22Rv1 (cell line): ENCODE measurements at regions not wholly inside any gene's neighbourhood (a gene's known extent, or its start where the extent isn't known, plus 50 kb on each side); places are given as distances from the start of the nearest gene placed in this dataset.

ENCODE experiments used
- CTCF ChIP-seq: fragments of 450-650 bp; IDR thresholded peaks from 2 replicates; pipeline ENCODE4 v1.5.1; 2017; ENCODE audit warnings: mild to moderate bottlenecking
- ZFX ChIP-seq: fragments of 450-650 bp; IDR thresholded peaks from 2 replicates; pipeline ENCODE4 v1.6.1; 2017; ENCODE audit warnings: antibody characterized with exemption, borderline replicate concordance

- no peak for TF ChIP-seq CTCF
- no peak for TF ChIP-seq ZFX
Observed at GRCh38 chr11:37914859-37915258, 1316.8 kb upstream of the RAG2 start.
